Activated CD8-positive, alpha-beta T cell treated with anti-CD3 and anti-CD28 coated beads, Interleukin-2, amount 10 ng/mL, durations not matched to agents 7 days and 5 days (primary cell): ENCODE measurements at regions not wholly inside any gene's neighbourhood (a gene's known extent, or its start where the extent isn't known, plus 50 kb on each side); places are given as distances from the start of the nearest gene placed in this dataset.

Source experiments
- ATAC-seq: fragments of 150-1000 bp; cut with Tn5 transposase; one replicate; pipeline ENCODE4 v1.10.0; 2021; ENCODE audit warnings: moderate library complexity
- CTCF ChIA-PET: fragments of 350-600 bp; sonication (Branson Sonifier 250); formaldehyde crosslinking; loops from one replicate; lab custom pipeline; 2021; ENCODE audit warnings: antibody characterized with exemption; lab: Charles Lee
- POLR2A ChIA-PET: fragments of 350-600 bp; sonication (Branson Sonifier 250); formaldehyde crosslinking; loops from one replicate; lab custom pipeline; 2021; ENCODE audit warnings: antibody characterized with exemption; lab: Charles Lee
- DNase-seq: peaks from one replicate; pipeline ENCODE4 v3.0.0-alpha.2; 2020
- H3K27ac Mint-ChIP-seq: one replicate; pipeline ENCODE4 v1.8.0; 2021; ENCODE audit warnings: mild to moderate bottlenecking, mixed read lengths
- H3K27me3 Mint-ChIP-seq: one replicate; pipeline ENCODE4 v1.8.0; 2021; ENCODE audit warnings: low read depth, mixed read lengths
- H3K36me3 Mint-ChIP-seq: one replicate; pipeline ENCODE4 v1.8.0; 2021; ENCODE audit warnings: low read depth, mixed read lengths
- H3K4me1 Mint-ChIP-seq: one replicate; pipeline ENCODE4 v1.8.0; 2021; ENCODE audit warnings: low read depth, mixed read lengths
- H3K4me3 Mint-ChIP-seq: one replicate; pipeline ENCODE4 v1.8.0; 2021; ENCODE audit warnings: mild to moderate bottlenecking, mixed read lengths
- H3K9me3 Mint-ChIP-seq: one replicate; pipeline ENCODE4 v1.8.0; 2022; ENCODE audit warnings: mixed read lengths; ENCODE audit not compliant: insufficient read depth

- Mint-ChIP-seq H3K9me3 (no peaks in the 10 kb centered on the region), H3K4me3 (no peak overlapping the region), H3K36me3 (peaks cover 2% of the 10 kb centered on the region), H3K27ac (no peak overlapping the region), H3K27me3 (peaks cover 7% of the 10 kb centered on the region), H3K4me1 (peaks cover 13% of the 10 kb centered on the region)
- CTCF ChIA-PET = no interaction called here
- no peak for DNase-seq
- POLR2A ChIA-PET = no interaction called here
- no peak for ATAC-seq
These were observed 240.7 kb upstream of the B3GAT1 start for GRCh38 chr11:134652586-134653255.

- ChIA-PET POLR2A (no interaction called here), CTCF (no interaction called here)
- Mint-ChIP-seq H3K4me1 (no peaks in the 10 kb centered on the region), H3K27ac (no peak overlapping the region), H3K36me3 (no peaks in the 10 kb centered on the region), H3K27me3 (peaks cover 11% of the 10 kb centered on the region), H3K4me3 (no peak overlapping the region), H3K9me3 (no peaks in the 10 kb centered on the region)
- no peak for ATAC-seq
- no peak for DNase-seq
These were observed 235.2 kb upstream of the B3GAT1 start for GRCh38 chr11:134647066-134647743.

GRCh38 chr11:134646561-134646960 lies 234.5 kb upstream of the B3GAT1 start:
- Mint-ChIP-seq H3K27ac (no peak overlapping the region), H3K4me3 (no peak overlapping the region), H3K4me1 (no peaks in the 10 kb centered on the region), H3K27me3 (peaks cover 11% of the 10 kb centered on the region), H3K9me3 (no peaks in the 10 kb centered on the region), H3K36me3 (no peaks in the 10 kb centered on the region)
- ChIA-PET CTCF (no interaction called here), POLR2A (no interaction called here)
- DNase-seq (no peak), ATAC-seq (no peak)

- H3K27me3 Mint-ChIP-seq = peaks cover 11% of the 10 kb centered on the region
- CTCF ChIA-PET = no interaction called here
- no peaks in the 10 kb centered on the region for H3K9me3 Mint-ChIP-seq
- DNase-seq (no peak), ATAC-seq (no peak)
- POLR2A ChIA-PET = no interaction called here
- H3K4me1 Mint-ChIP-seq = no peaks in the 10 kb centered on the region
- H3K36me3 Mint-ChIP-seq = no peaks in the 10 kb centered on the region
- H3K4me3 Mint-ChIP-seq = no peak overlapping the region
- H3K27ac Mint-ChIP-seq = no peak overlapping the region
These were observed 233.5 kb upstream of the B3GAT1 start for GRCh38 chr11:134645576-134645975.

GRCh38 chr11:134644476-134645456 lies 232.7 kb upstream of the B3GAT1 start:
- no peak for DNase-seq
- no peaks in the 10 kb centered on the region for H3K36me3 Mint-ChIP-seq
- H3K9me3 Mint-ChIP-seq = no peaks in the 10 kb centered on the region
- CTCF ChIA-PET = no interaction called here
- no peaks in the 10 kb centered on the region for H3K4me1 Mint-ChIP-seq
- H3K27ac Mint-ChIP-seq = no peak overlapping the region
- H3K4me3 Mint-ChIP-seq = no peak overlapping the region
- ATAC-seq = no peak
- POLR2A ChIA-PET = no interaction called here
- H3K27me3 Mint-ChIP-seq = peaks cover 7% of the 10 kb centered on the region

- Mint-ChIP-seq H3K27ac (no peak overlapping the region), H3K27me3 (peaks cover 7% of the 10 kb centered on the region), H3K36me3 (no peaks in the 10 kb centered on the region), H3K9me3 (no peaks in the 10 kb centered on the region), H3K4me3 (no peak overlapping the region), H3K4me1 (no peaks in the 10 kb centered on the region)
- DNase-seq (no peak), ATAC-seq (no peak)
- ChIA-PET CTCF (no interaction called here), POLR2A (no interaction called here)
These were observed 231.3 kb upstream of the B3GAT1 start for GRCh38 chr11:134643115-134644012.

GRCh38 chr11:134642206-134642605 lies 230.2 kb upstream of the B3GAT1 start:
- no peak overlapping the region for H3K4me3 Mint-ChIP-seq
- POLR2A ChIA-PET = no interaction called here
- no peaks in the 10 kb centered on the region for H3K9me3 Mint-ChIP-seq
- H3K27me3 Mint-ChIP-seq = peaks cover 4% of the 10 kb centered on the region
- CTCF ChIA-PET = no interaction called here
- H3K4me1 Mint-ChIP-seq = no peaks in the 10 kb centered on the region
- H3K27ac Mint-ChIP-seq = no peak overlapping the region
- no peak for DNase-seq
- no peak for ATAC-seq
- H3K36me3 Mint-ChIP-seq = no peaks in the 10 kb centered on the region

- no peaks in the 10 kb centered on the region for H3K4me1 Mint-ChIP-seq
- CTCF ChIA-PET = no interaction called here
These were observed 229.2 kb upstream of the B3GAT1 start for GRCh38 chr11:134640971-134641968.

GRCh38 chr11:134640536-134640935 lies 228.5 kb upstream of the B3GAT1 start:
- no peak overlapping the region for H3K4me3 Mint-ChIP-seq
- ChIA-PET POLR2A (no interaction called here), CTCF (no interaction called here)
- H3K27ac Mint-ChIP-seq = no peak overlapping the region
- H3K4me1 Mint-ChIP-seq = no peaks in the 10 kb centered on the region
- no peak for DNase-seq
- H3K9me3 Mint-ChIP-seq = no peaks in the 10 kb centered on the region
- H3K36me3 Mint-ChIP-seq = no peaks in the 10 kb centered on the region
- ATAC-seq = no peak
- peaks cover 6% of the 10 kb centered on the region for H3K27me3 Mint-ChIP-seq

More at GRCh38 chr11:134640971-134641968, 229.2 kb upstream of the B3GAT1 start:
- Mint-ChIP-seq H3K36me3 (no peaks in the 10 kb centered on the region), H3K27ac (no peak overlapping the region), H3K27me3 (peaks cover 7% of the 10 kb centered on the region), H3K4me3 (no peak overlapping the region), H3K9me3 (no peaks in the 10 kb centered on the region)
- no peak for ATAC-seq
- DNase-seq = no peak
- POLR2A ChIA-PET = no interaction called here

- Mint-ChIP-seq H3K4me1 (no peaks in the 10 kb centered on the region), H3K4me3 (no peak overlapping the region), H3K9me3 (no peaks in the 10 kb centered on the region), H3K27ac (no peak overlapping the region), H3K36me3 (no peaks in the 10 kb centered on the region), H3K27me3 (peaks cover 6% of the 10 kb centered on the region)
- POLR2A ChIA-PET = no interaction called here
- no peak for ATAC-seq
- DNase-seq = no peak
- CTCF ChIA-PET = no interaction called here
These were observed 227.7 kb upstream of the B3GAT1 start for GRCh38 chr11:134639586-134640330.
